ENCODE measurements at regions not wholly inside any gene's neighbourhood (a gene's known extent, or its start where the extent isn't known, plus 50 kb on each side); places are given as distances from the start of the nearest gene placed in this dataset.

- Histone ChIP-seq H3K14ac (replicated peaks; ENCODE audit: low read depth, low read length) (no peak overlapping the region), H4K8ac (ENCODE audit: low read depth in 2 of 2, low read length in 2 of 2) (no peak overlapping the region), H3K56ac (ENCODE audit: extremely low read depth, insufficient read depth, low read length) (no peak overlapping the region), H3K27ac (ENCODE audit: insufficient read depth, low read length) (no peak overlapping the region), H2AK5ac (ENCODE audit: low read depth, low read length) (no peak overlapping the region), H2AK9ac (replicated peaks; ENCODE audit: low read depth, low read length, poor library complexity) (no peak overlapping the region), H3K36me3 (ENCODE audit: control insufficient read depth, insufficient read depth, low read length) (no peaks in the 10 kb centered on the region), H4K20me1 (ENCODE audit: insufficient read depth, low read length) (no peaks in the 10 kb centered on the region), H3K4me1 (ENCODE audit: control insufficient read depth, insufficient read depth, low read length) (no peaks in the 10 kb centered on the region), H3K18ac (ENCODE audit: low read depth, low read length) (no peak overlapping the region), H2BK5ac (ENCODE audit: low read depth, low read length, poor library complexity, severe bottlenecking) (no peak overlapping the region), H4K91ac (ENCODE audit: insufficient read depth, low read depth, low read length) (no peak overlapping the region), H3K9me1 (ENCODE audit: insufficient read depth, low read length) (no peaks in the 10 kb centered on the region), H2BK20ac (ENCODE audit: low read depth, low read length) (no peak overlapping the region), H3K4me2 (ENCODE audit: low read depth, low read length) (no peak overlapping the region), H3K27me3 (ENCODE audit: control insufficient read depth, insufficient read depth, low read length) (no peaks in the 10 kb centered on the region), H3K23ac (ENCODE audit: low read depth, low read length) (no peak overlapping the region), H3K9me3 (ENCODE audit: control insufficient read depth, insufficient read depth, low read length) (no peaks in the 10 kb centered on the region), H3K4me3 (ENCODE audit: insufficient read depth, low read depth, low read length) (no peak overlapping the region), H4K5ac (ENCODE audit: low read depth, low read length) (no peak overlapping the region), H3K9ac (ENCODE audit: low read depth, low read length) (no peak overlapping the region), H2BK120ac (ENCODE audit: low read depth, low read length) (no peak overlapping the region), H2BK15ac (ENCODE audit: low read depth, low read length) (no peak overlapping the region), H3K4ac (ENCODE audit: low read depth, low read length) (no peak overlapping the region), H3K79me1 (ENCODE audit: low read depth in 1 of 2, low read length in 2 of 2) (no peaks in the 10 kb centered on the region), H2AFZ (replicated peaks; ENCODE audit: low read length, poor library complexity) (no peak overlapping the region)
- in situ Hi-C loops (cut with MboI; ENCODE audit: low sequenced_read_pairs) (no loop called here), dilution Hi-C loops (cut with HindIII; ENCODE audit: low sequenced_read_pairs, unreplicated experiment) (no loop called here), intact Hi-C loops (cut with micrococcal nuclease) (no loop called here)
- TF ChIP-seq CHD1 (IDR thresholded peaks at IDR 0.05; ENCODE audit: low read depth, low read length), result no peak
- peak; percentile 29; the same call in 1 of the 2 replicates for TF ChIP-seq FOS (IDR thresholded peaks at IDR 0.05; ENCODE audit: low read depth, low read length)
- BruUV-seq (replicated peaks), result no TSS peak
- ChIA-PET POLR2A (ENCODE audit: unreplicated experiment) (no interaction called here), CTCF (no interaction called here)
- peak; percentile 92 for ATAC-seq (ENCODE audit: low read depth)
- DNase-seq, result peak; percentile 50
Measured at GRCh38 chr2:206856513-206856912, 82.8 kb upstream of the CPO start.
